ENCODE measurements at regions not wholly inside any gene's neighbourhood (a gene's known extent, or its start where the extent isn't known, plus 50 kb on each side); places are given as distances from the start of the nearest gene placed in this dataset.
"Not testable (repeated sequence)": the region's sequence is repeated elsewhere in the genome, so short reads cannot be mapped to it uniquely, and the experiment has no call there.

GRCh38 chr16:29314292-29314934, 92.1 kb downstream of the NPIPB11 start:
- DNase-seq (ENCODE audit: low read depth): no peak
- no peak for TF ChIP-seq CTCF (conservative IDR thresholded peaks at IDR 0.05; ENCODE audit: control insufficient read depth, insufficient read depth, low read depth, low read length)
- no peak overlapping the region for H3K4me3 ChIP-seq (ENCODE audit: control insufficient read depth, low read depth, low read length)

DNA sequence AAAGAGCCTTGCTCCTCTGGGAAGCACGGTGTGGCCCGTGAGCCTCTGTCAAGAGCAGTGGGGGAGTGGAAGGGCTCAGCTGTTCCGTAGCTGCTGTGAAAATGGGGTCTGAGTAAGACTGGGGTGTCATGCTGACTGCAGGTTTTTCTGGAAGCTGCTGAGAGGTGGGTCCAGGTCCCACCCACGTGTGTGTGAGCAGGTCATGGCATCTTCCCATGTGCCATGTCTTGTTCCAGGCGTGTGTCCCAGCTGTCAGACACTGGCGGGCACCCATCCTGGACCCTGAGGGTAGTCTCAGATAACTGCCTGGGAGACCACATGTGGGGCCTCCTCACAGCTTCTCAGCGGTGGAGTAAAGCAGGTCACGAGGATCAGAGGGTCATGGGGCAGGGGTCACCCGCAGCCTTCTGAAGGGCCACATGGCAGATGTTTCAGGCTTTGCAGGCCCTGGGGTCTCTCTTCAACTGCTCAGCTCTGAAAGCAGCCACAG, 92.9 kb downstream of the NPIPB11 start:
- no peak for TF ChIP-seq CTCF (conservative IDR thresholded peaks at IDR 0.05; ENCODE audit: control insufficient read depth, insufficient read depth, low read depth, low read length)
- DNase-seq (ENCODE audit: low read depth): no peak
- no peak overlapping the region for H3K4me3 ChIP-seq (ENCODE audit: control insufficient read depth, low read depth, low read length)

GRCh38 chr16:29312835-29313558, 93.5 kb downstream of the NPIPB11 start:
- no peak for DNase-seq (ENCODE audit: low read depth)

GRCh38 chr16:29312345-29312675, 94.2 kb downstream of the NPIPB11 start:
- not testable (repeated sequence) for H3K4me3 ChIP-seq (ENCODE audit: control insufficient read depth, low read depth, low read length); DNase-seq (ENCODE audit: low read depth)

More at GRCh38 chr16:29312835-29313558, 93.5 kb downstream of the NPIPB11 start:
- TF ChIP-seq CTCF (conservative IDR thresholded peaks at IDR 0.05; ENCODE audit: control insufficient read depth, insufficient read depth, low read depth, low read length): no peak
- no peak overlapping the region for H3K4me3 ChIP-seq (ENCODE audit: control insufficient read depth, low read depth, low read length)

- no peak for DNase-seq (ENCODE audit: low read depth)
- TF ChIP-seq CTCF (conservative IDR thresholded peaks at IDR 0.05; ENCODE audit: control insufficient read depth, insufficient read depth, low read depth, low read length): no peak
- no peak overlapping the region for H3K4me3 ChIP-seq (ENCODE audit: control insufficient read depth, low read depth, low read length)
Measured at GRCh38 chr16:29311461-29312344, 94.8 kb downstream of the NPIPB11 start.

DNA sequence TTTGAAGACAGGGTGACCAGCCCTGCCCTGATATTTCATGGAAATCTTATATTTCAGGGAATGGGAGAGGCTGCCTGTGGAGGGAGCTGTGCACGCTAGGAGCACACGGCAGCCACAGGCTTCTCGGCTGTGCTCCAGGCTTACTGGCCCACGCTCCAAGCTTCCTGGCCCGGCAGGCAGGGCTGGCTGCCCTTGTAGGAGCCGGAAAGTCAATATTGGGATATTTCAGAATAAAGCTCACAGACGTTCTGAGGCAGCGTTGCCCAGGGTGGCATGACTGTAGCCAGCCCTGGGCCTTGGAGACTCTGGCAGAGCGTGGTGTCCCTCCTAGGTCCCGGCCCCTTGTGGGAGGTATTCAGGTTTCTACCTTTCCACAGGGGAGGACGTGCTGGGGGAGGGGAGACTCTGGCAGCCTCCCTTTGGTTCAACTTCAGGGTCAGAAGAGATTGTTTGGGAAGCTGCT, 95.6 kb downstream of the NPIPB11 start:
- no peak overlapping the region for H3K4me3 ChIP-seq (ENCODE audit: control insufficient read depth, low read depth, low read length)
- peak; percentile 35 for TF ChIP-seq CTCF (conservative IDR thresholded peaks at IDR 0.05; ENCODE audit: control insufficient read depth, insufficient read depth, low read depth, low read length)
- peak; percentile 67 for DNase-seq (ENCODE audit: low read depth)

- DNase-seq (ENCODE audit: low read depth); H3K4me3 ChIP-seq (ENCODE audit: control insufficient read depth, low read depth, low read length): not testable (repeated sequence)
Measured at GRCh38 chr16:29310243-29310642, 96.3 kb downstream of the NPIPB11 start.

DNA sequence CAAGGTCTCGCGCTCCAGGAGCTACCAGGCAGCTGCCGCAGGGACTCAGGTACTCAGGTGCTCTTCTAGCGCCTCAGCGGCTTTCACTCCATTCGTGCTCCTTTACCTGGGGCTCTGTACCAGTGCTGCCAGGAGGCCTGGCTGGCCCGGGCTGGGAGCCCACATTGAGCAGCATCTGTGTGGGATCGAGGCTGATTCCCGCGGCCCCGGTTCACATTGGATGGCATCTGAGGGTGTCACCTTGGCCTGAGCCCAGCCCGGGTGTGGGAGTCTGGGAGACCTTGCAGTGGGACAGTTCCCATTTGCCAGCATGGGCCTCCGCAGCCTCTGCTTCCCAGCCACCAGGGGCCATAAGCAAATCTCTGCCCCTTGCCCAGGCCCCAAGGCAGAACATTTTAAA, 96.9 kb downstream of the NPIPB11 start:
- DNase-seq (ENCODE audit: low read depth); H3K4me3 ChIP-seq (ENCODE audit: control insufficient read depth, low read depth, low read length): not testable (repeated sequence)

Measured in fibroblast of mammary gland (primary cell).